GM19452 (cell line): ENCODE measurements at regions not wholly inside any gene's neighbourhood (a gene's known extent, or its start where the extent isn't known, plus 50 kb on each side); places are given as distances from the start of the nearest gene placed in this dataset.
"Not testable (repeated sequence)": the region's sequence is repeated elsewhere in the genome, so short reads cannot be mapped to it uniquely, and the experiment has no call there.

Experiments
- ATAC-seq: cut with Tn5 transposase; IDR thresholded peaks from one replicate; pipeline ENCODE4 v1.9.1; 2021; ENCODE audit not compliant: unreplicated experiment

DNA sequence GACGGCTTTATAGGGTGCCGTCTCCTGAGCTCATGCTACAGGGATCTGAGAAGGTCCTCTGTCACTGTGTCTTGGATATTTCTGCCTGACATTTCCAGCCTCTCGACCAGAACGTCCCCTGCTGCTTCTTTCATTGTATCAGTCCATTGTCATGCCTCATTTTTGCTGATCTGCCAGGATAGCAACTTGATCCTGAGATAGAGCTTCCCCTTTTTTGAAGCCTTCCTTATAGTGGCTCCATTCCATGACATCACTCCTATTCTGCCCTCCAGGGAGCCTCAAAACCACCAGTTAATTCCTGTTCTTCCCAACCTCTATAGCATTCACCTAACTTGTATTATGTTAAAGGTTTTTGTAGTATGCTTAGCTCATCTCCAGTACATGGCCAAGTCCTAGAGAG, 431.8 kb upstream of the NOX3 start:
- no peak for ATAC-seq

DNA sequence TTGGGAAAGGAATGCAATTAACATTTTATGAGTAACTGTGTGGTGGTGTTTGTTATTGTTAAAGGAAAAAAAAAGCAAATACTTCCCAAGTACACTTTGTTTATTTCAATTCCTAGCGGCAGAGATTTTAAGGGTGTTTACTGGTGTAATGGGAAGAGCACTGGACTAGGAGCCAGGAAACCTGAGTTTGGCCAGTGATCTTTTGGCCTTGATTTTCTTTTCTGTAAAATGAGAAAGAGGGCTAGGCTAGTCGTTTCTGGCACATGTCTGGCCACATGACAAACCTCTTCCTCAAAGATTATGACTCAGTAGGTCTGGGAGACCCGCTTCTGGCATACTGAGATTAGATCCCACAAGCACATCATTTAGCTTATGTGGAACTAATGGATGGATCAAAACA, 428.1 kb upstream of the NOX3 start:
- ATAC-seq: no peak

DNA sequence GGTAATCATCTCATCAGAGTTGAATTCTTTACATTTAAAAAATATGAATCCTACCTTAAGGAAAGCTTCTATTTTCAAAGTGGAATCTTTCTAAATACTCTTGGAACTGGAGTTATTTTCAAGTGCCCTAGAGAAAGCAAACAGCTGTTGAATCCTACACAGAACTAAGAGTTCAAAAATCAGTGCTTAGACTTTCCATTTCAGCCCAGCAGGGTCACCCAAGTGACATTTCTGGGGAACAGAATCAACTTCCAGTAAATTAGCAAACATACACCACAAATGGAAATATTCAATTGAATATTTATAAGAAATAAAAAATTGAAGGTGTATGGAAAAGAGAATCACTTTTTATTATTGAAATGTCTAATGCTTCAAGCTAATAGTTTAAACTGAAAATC, 427.7 kb upstream of the NOX3 start:
- no peak for ATAC-seq

DNA sequence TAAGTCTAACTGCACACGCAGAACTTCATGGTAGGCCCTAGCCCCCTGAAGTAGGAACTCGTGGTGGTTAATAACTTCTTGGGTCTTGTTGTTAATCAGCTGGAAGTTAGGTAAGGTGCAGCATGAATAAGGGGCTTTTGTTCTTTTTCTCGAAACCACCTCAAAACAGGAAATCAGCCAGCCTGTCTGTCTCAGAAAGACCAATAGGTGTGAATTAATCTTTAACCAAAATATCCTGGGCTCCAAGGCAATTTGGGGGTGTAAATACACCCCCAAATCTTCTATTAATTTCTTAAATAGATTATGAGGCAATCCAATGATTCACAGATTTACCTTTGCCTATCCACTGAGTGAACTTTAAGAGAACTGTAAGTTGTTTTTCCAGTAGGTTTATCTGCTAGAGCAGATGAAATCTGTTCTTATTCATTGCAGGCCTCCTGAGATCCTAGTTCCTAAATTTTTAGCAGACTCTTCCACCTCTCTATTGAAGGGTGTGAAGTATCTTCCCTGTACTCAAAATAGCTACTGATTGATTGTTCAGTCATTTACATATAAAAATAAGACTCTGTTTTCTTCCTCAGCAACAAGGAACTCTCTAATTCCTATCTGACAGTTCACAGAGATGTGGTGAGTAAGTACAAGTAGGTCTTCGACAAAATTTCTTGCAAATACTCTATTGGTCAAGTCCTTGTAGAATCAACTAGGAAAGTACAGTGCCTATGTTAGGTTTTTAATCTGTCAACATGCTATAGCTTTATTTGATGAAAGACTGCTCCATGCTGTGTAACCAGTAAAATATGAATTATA, 427.1 kb upstream of the NOX3 start:
- peak; percentile 86 for ATAC-seq

DNA sequence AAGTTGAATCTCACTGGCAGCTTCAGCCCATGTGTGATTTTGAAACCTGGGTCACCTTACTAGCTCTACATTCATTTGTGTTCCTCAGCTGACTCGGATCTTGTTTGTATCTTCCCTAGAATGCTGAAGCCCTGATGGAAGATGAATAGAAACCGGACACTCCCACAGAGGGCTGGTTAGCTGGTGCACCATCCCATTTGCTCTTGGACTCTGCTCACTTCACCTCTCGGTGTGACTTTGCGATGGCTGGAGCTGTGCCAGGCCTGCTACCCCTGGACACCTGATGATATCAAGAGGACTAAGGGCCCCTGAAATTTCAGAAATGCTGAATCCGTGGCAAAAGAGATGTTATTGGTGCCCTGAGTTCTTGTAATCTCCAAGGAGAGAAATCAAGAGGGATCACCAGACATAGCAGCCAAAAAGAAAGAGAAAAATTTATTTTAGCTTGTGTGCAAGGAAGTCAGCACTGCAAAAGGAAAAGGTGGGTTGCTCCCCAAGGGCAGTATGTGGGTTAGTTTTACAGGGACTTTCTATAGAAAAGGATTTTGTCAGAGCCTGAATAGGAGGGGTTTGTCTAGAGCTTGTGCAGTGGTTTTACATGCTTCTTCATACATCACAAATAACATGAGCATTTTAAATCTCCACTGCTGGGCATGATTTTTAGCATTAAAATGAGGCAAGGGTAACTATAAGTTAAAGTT, 426.3 kb upstream of the NOX3 start:
- peak; percentile 37 for ATAC-seq

DNA sequence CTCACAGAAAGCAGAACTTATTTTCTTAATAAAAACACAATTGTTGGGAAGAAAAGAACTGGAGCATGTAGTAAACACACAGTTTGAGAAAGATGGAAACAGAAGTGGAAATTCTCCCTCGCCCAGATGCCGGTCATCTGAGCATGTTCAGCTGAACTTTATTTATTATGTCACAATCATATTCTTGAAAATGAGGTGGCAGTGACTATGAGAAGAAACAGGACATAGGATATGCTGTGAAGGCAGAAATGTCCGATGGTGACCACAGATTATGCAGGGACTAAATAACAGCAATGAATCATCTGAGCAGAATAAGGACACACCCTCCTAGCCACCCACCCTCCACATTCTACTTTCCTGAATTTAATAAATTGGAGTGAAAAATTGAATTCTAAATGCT, 425.3 kb upstream of the NOX3 start:
- no peak for ATAC-seq

DNA sequence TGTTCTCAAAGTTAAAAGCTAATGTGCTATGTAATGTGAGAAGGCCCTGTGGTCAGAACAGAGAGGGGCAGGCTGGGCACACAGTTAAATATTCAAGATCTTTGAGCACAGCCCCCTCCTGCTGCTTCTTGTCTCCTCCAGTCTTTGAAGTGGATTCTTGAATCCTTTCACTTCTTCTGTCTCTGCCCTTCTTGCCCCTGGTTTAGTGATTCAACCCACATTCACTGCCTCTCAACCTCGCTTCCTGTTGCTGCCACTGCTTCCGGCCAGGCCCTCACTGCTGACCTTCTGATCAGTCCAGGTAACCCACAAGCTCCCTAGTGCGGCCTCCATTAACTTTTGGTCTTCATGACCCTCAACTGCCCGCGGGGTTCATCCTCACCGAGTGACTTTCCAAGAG, 417.3 kb upstream of the NOX3 start:
- peak; percentile 60 for ATAC-seq

DNA sequence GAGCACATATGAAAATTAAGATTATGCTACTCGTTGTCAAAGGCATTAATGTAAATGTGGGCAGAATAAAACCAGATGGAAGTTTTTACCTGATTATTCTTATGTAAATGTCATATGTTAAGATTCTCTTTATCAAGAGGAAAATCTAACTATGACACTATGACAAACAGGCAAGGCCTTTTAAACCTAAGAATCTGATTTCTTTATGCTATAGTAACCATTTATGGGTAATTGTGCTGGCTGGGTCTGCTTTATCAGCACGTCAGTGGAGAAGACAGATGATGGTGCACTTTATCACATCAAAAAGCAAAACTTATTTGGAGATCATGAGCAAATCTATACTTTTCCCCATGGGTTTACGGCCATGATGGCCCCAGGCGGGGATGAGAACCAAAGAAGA, 412.0 kb upstream of the NOX3 start:
- no peak for ATAC-seq

DNA sequence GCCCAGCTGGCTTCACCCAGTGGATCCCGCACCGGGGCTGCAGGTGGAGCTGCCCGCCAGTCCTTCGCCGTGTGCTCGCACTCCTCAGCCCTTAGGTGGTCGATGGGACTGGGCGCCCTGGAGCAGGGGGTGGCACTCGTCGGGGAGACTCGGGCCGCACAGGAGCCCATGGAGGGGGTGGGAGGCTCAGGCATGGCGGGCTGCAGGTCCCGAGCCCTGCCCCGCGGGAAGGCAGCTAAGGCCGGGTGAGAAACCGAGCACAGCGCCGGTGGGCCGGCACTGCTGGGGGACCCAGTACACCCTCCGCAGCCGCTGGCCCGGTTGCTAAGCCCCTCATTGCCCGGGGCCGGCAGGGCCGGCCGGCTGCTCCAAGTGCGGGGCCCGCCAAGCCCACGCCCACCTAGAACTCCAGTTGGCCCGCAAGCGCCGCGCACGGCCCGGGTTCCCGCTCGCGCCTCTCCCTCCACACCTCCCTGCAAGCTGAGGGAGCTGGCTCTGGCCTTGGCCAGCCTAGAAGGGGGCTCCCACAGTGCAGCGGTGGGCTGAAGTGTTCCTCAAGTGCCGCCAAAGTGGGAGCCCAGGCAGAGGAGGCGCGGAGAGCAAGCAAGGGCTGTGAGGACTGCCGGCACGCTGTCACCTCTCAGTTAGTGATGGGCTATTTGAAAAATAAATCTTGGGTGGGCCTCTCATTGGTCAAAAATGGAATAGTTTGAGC, 411.2 kb upstream of the NOX3 start:
- not testable (repeated sequence) for ATAC-seq

DNA sequence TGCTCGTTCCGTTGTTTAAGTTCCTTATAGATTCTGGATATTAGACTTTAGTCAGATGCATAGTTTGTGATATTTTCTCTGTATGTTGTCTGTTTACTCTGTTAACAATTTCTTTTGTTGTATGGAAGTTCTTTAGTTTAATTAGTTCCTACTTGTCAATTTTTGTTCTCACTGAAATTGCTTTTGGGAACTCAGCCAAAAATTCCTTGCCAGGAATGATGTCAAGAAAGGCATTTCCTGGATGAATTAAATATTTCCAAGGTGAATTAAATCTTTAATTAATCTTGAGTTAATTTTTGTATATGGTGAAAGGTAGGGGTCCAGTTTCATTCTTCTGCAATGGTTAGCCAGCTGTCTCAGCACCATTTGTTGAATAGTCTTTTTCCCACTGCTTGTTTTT, 406.2 kb upstream of the NOX3 start:
- no peak for ATAC-seq

DNA sequence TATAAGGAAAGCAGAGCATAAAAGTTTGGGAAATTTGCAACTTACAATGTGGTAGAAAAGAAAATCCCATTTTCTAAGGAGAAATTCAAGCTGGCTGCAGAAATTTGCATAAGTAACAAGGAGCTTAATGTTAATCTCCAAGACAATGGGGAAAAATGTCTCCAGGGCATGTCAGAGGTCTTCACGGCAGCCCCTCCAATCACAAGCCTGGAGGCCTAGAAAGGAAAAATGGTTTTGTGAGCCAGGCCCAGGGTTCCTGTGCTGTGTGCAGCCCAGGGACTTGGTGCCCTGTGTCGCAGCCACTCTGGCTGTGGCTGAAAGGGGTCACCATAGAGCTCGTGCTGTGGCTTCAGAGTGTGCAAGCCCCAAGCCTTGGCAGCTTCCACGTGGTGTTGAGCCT, 403.3 kb upstream of the NOX3 start:
- ATAC-seq: not testable (repeated sequence)

DNA sequence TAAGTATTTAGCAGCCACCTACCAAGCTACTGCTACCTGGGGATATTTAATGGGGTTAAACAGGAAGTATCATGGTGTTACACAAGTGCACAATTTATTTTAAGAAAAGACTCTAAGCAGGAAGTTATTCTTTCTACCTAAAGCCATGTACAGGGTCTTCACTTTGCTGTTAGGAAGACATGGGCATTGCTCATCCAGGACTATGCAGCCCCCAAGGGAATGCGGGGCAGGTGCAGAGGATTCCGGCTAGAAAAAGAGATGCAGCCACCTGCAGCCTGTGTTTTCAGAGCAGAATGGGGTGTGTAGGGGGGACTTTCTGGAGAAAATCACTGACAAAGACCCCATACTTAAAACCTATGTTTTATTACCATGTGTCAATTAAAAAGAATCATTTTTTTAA, 399.1 kb upstream of the NOX3 start:
- ATAC-seq: no peak

DNA sequence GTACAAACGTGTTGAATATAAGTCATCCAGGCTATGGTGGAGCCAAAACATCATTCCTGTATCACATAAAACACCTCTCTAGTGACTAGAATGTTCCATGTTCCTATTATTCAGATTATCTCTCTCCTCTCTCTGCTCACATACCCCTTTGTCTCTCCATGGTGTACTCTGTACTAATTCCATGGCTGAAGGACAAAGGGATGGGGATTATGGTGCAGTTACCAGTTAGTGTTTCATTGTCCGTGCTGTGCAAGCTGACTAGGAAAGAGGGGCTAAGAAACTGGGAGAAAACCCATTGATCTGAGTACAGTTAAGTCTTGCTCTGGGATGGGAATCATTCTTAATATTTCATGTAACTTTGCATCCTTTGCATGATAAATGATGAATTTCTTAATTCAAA, 397.4 kb upstream of the NOX3 start:
- ATAC-seq: no peak

DNA sequence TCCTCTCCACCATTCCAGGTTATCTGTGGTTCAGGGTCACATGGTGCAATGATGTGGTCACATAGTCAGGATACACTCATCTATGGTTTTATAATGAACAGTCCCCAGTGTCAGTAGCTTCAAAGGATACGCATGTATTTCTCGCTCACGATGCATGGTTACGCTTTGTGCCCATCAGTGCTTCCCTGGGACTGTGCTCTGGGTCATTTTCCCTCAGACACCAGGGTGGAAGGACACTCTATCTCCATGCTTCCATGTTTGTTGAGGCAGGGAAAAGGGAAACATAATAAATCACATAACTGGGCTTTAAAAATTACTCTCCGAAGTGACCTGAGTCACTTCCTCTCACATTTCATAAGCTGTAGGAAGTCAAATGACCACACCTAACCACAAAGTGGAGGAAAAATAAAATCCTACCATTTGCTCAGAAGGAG, 394.8 kb upstream of the NOX3 start:
- ATAC-seq: no peak

DNA sequence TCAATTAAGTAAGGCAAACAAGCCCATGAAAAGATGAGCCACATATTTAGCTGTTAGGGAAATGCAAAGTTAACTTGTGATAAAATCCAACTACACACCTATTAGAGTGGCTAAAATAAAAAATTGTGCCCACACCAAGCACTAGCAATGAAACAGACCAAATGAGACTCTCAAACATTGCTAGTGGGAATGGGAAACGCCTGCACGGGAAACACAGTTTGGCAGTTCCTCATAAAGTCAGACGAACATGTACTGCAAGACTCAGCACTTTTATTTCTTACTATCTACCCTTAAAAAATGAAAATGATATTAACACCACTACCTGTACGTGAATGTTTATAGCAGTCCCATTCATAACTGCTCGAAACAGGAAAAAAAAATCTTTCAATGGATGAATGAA, 392.1 kb upstream of the NOX3 start:
- ATAC-seq: no peak

DNA sequence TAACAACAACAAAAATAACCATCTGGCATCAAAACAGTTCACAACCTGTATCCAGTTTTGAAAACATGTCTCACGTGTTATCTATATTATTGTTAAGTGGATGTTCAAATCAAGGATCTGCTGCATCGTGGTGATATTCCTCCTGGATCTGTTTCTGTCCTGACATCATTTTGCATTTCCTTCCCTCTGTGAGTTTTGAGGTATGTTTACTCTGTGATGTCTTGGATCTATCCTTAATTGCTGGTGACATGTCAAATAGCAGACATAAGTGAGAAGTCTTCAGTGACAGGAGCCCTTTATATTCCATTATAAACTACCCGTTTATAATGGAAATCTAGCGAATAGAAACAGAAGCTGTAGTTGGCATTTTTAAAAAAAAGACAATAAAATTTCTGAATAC, 381.8 kb upstream of the NOX3 start:
- no peak for ATAC-seq

DNA sequence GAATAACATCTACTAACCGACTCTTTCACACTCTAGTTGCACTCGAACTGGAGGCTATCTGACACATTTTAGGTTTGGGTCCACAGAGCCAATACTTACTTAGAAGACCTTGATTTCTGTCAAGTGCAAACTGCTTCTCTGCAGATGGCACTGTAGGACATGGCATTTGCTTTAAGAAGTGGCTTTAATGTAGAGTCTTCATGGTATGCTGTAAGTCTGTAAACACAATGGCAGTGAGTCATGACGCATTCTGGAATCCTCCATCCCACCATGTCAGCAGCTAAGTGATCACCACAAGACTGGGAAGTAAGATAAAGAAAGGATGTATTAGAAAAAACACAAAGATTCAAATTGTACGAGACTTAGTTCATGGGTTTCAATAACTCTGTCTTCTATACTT, 377.0 kb upstream of the NOX3 start:
- no peak for ATAC-seq

DNA sequence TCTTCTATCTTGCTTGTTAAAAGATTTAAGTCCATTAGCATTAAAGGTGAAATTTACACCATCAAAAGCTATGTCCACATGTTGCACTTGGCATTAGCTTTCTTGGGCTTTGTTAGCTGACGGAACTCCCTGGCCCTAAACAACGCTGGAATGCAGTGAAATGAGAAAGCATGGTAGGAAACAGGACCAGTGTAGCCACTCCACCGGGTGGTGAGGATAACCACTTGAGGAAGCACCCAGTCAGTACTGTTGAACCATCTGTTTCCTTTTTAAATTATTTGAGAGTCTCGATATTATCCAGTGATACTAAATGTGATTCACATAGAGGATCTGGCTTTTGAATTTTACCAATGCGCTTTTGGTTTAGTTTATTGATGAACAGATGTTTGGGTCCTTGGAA, 374.9 kb upstream of the NOX3 start:
- ATAC-seq: no peak

DNA sequence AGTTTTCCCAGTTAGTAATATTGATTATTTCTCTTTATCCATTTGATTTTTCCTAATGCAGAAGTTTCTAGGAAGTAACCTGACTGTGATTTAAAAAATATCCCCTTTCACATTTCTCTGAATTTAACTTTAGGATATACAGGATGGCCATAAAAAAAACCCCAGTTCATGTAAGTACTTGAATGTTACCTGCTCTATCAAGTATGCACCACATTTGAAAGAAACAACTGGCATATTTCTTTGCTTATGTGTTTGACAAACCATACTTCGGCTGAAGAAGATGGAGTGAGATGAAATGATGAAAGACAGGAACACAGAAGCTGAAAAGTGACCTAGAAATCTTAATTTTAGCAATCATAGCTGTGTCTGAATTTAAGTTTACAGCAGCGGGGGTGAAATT, 374.0 kb upstream of the NOX3 start:
- ATAC-seq: no peak

DNA sequence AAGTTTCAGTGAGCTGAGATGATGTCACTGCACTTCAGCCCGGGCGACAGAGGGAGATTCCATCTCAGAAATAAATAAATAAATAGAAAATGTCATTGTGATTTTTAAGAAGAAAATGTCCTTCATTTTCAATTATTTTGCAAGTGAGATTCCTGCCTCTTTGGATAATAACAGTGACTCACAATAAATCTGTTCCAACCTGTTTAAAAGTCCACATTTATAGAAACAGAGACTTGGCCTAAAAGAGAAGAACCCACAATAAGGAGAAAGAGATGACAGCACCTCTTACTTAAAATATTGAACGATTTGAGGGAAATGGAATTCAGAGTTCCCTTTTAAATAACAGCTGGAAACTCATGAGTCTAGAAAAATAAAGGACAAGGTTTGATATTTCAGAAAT, 373.4 kb upstream of the NOX3 start:
- no peak for ATAC-seq

DNA sequence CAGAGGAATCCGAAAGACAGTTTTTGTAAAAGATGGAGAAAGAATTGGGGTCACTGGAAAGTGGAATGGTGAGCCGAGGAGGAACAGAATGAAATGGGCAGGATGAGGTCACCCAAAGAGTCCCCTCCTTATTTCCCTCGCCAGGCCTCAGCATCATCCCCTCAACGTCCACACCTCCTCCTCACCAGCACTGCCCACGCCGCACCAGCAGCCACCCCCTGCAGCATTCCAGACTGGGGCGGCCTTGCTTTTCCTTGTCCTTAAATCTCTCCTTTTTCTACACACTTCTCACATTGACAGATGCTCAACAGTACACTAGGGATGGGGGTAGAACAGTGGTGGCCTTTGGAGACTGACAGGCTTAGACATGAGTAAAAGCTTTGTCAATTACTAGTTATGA, 363.1 kb upstream of the NOX3 start:
- no peak for ATAC-seq

DNA sequence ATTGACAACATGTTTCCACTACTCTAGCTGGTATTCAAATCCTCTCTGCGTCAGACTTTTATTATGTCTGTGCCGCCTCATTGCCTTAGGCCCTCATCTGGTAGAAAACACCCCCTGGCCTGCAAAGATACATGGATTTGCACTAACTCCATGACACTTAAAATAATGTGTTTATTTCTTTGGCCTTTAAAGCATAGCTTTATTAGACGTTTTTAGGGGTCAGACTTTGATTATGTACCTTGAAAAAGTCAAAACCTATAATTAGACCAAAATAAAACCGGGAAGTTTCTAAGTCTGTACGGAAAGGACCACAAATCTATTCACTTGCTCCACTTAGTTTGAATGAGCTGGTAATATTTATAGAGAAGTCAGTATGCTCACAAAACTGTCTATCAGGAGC, 357.9 kb upstream of the NOX3 start:
- no peak for ATAC-seq
